GM12873 (cell line): ENCODE measurements at regions not wholly inside any gene's neighbourhood (a gene's known extent, or its start where the extent isn't known, plus 50 kb on each side); places are given as distances from the start of the nearest gene placed in this dataset.

Source experiments
- TF ChIP-seq, protein P1 (sequence below): IDR thresholded peaks from 2 replicates; pipeline ENCODE4 v1.5.1; 2012; ENCODE audit warnings: low read depth, mild to moderate bottlenecking, moderate library complexity, low read length, control low read depth; ENCODE audit not compliant: insufficient read depth; ENCODE audit errors: missing control alignments

GRCh38 chr2:39567507-39567906 is 98.2 kb upstream of the TMEM178A start:
- TF ChIP-seq, protein P1, sequence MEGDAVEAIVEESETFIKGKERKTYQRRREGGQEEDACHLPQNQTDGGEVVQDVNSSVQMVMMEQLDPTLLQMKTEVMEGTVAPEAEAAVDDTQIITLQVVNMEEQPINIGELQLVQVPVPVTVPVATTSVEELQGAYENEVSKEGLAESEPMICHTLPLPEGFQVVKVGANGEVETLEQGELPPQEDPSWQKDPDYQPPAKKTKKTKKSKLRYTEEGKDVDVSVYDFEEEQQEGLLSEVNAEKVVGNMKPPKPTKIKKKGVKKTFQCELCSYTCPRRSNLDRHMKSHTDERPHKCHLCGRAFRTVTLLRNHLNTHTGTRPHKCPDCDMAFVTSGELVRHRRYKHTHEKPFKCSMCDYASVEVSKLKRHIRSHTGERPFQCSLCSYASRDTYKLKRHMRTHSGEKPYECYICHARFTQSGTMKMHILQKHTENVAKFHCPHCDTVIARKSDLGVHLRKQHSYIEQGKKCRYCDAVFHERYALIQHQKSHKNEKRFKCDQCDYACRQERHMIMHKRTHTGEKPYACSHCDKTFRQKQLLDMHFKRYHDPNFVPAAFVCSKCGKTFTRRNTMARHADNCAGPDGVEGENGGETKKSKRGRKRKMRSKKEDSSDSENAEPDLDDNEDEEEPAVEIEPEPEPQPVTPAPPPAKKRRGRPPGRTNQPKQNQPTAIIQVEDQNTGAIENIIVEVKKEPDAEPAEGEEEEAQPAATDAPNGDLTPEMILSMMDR = no peak

- TF ChIP-seq, protein P1 = no peak
Measured at GRCh38 chr2:39568116-39568515, 97.6 kb upstream of the TMEM178A start.

DNA sequence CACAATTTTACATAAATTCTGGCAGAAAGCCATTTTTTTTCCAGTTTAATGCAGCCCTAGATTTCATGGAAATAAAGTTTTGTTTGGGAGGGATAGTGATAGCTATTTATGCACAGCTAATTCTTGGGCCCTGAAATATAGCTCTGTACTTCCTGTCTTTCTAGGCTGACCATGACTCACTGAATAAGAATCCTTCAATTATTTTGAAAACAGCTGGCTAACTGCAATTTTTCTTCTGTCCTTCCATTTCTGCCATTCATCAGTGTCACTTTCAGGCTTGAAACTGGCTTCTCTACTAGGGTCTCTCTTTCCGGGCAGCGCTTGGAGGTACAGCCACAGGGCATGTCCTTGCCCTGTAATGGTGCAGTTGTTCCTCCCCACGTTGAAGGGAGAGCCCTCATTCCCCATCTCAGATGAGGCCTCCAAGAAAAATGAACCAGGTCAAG is 97.1 kb upstream of the TMEM178A start:
- TF ChIP-seq, protein P1 = no peak

DNA sequence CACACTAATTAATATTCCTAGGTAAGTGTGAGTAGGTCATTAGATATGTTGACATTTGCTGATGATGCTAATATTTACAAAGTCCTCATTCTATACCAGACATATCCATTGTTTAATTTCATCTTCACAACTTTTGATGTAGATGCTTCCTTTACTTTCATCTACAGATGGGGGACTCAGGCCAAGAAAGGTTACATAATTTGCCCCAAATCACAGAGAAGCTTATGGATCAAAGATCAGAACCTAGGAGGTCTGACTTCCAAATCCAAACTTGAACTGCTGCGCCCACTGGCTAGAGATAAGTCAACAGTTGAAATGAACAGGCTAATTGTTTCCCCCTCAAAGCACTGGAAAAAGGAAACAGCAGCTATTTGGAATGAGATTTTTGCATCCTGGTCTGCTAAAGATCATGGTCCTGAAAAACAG is 95.6 kb upstream of the TMEM178A start:
- TF ChIP-seq, protein P1 = no peak

DNA sequence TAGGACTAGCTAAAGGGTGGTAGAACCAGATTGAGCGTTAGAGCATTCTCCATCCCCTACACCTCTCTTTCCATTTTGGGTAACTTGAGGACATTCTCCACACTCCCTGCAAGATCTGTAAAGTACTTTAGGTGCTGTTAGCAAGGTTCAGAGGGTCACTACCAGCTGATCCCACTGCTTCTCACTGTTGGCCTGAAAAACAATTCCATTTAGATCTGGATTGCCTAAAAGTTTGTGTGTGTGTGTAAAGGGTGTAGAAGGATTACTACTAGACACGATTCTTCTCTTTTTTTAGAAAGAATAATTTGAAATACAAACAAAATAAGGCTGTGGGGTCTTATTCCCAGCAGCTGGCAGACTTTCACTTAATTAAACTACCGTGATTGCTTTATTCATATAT is 95.1 kb upstream of the TMEM178A start:
- TF ChIP-seq, protein P1 = no peak

DNA sequence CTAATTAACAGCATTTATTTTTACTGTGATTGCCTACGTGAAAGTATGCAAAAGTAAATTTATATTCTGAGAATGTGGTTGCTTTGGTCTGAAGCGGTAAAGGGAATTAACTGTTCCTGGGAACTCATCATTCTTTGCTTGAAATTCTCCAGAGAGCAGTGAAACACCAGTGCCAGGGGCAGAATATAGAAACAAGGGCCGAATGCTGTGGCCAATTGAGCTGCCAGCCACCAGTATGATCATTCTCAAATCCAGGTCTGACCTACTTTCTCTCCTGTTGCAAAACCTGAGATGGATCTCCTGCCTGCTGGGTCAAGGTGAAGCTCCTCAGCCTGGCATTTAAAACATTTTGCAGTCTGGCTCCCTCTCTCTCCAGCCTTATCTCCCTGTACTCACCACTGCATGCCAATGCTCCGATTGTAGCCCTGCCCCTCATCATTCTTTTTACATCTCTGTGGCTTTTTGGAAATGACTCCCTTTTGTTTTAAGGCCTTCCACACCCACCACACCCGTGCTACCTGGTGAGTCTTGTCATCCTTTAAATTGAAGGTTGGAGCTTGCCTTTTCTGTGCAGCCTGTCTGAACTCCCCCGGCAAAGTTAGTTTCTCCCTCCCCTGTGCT is 94.5 kb upstream of the TMEM178A start:
- TF ChIP-seq, protein P1 = no peak

- TF ChIP-seq, protein P1 = no peak
Measured at GRCh38 chr2:39573276-39573675, 92.4 kb upstream of the TMEM178A start.

GRCh38 chr2:39581866-39582265 is 83.9 kb upstream of the TMEM178A start:
- TF ChIP-seq, protein P1 = no peak
